ENCODE measurements at regions not wholly inside any gene's neighbourhood (a gene's known extent, or its start where the extent isn't known, plus 50 kb on each side); places are given as distances from the start of the nearest gene placed in this dataset.
"Not testable (repeated sequence)": the region's sequence is repeated elsewhere in the genome, so short reads cannot be mapped to it uniquely, and the experiment has no call there.

- ATAC-seq = no peak
These were observed 110.2 kb upstream of the DAPK1 start for GRCh38 chr9:87387351-87388011.

GRCh38 chr9:87388708-87389107 is 109.0 kb upstream of the DAPK1 start:
- H3K4me1 ChIP-seq; H3K36me3 ChIP-seq; H3K27ac ChIP-seq; intact Hi-C loops (cut with DNase I); ATAC-seq; H3K9me3 ChIP-seq; H3K27me3 ChIP-seq (ENCODE audit: low read depth); H3K4me3 ChIP-seq; DNase-seq: not testable (repeated sequence)

More at GRCh38 chr9:87387351-87388011, 110.2 kb upstream of the DAPK1 start:
- Histone ChIP-seq H3K27ac (no peak overlapping the region), H3K9me3 (no peaks in the 10 kb centered on the region), H3K4me3 (no peak overlapping the region), H3K27me3 (ENCODE audit: low read depth) (no peaks in the 10 kb centered on the region), H3K36me3 (no peaks in the 10 kb centered on the region), H3K4me1 (no peaks in the 10 kb centered on the region)
- no peak for TF ChIP-seq CTCF (IDR thresholded peaks at IDR 0.05)
- no peak for DNase-seq
- intact Hi-C loops (cut with DNase I) = no loop called here

GRCh38 chr9:87389936-87390335 is 107.7 kb upstream of the DAPK1 start:
- ATAC-seq = no peak
- DNase-seq = no peak
- Histone ChIP-seq H3K9me3 (no peaks in the 10 kb centered on the region), H3K36me3 (no peaks in the 10 kb centered on the region), H3K27ac (no peak overlapping the region), H3K27me3 (ENCODE audit: low read depth) (no peaks in the 10 kb centered on the region), H3K4me3 (no peak overlapping the region), H3K4me1 (no peaks in the 10 kb centered on the region)
- intact Hi-C loops (cut with DNase I) = no loop called here
- no peak for TF ChIP-seq CTCF (IDR thresholded peaks at IDR 0.05)

GRCh38 chr9:87390361-87390760 is 107.3 kb upstream of the DAPK1 start:
- Histone ChIP-seq H3K4me3 (no peak overlapping the region), H3K27me3 (ENCODE audit: low read depth) (no peaks in the 10 kb centered on the region), H3K4me1 (no peaks in the 10 kb centered on the region), H3K9me3 (no peaks in the 10 kb centered on the region), H3K27ac (no peak overlapping the region), H3K36me3 (no peaks in the 10 kb centered on the region)
- DNase-seq (no peak), ATAC-seq (no peak)
- intact Hi-C loops (cut with DNase I) = no loop called here
- no peak for TF ChIP-seq CTCF (IDR thresholded peaks at IDR 0.05)

- intact Hi-C loops (cut with DNase I) = no loop called here
- DNase-seq (no peak), ATAC-seq (no peak)
- no peak for TF ChIP-seq CTCF (IDR thresholded peaks at IDR 0.05)
- H3K27ac ChIP-seq = no peak overlapping the region
- H3K4me1 ChIP-seq = no peaks in the 10 kb centered on the region
- no peaks in the 10 kb centered on the region for H3K27me3 ChIP-seq (ENCODE audit: low read depth)
- no peaks in the 10 kb centered on the region for H3K36me3 ChIP-seq
- H3K9me3 ChIP-seq = no peaks in the 10 kb centered on the region
- no peak overlapping the region for H3K4me3 ChIP-seq
These were observed 105.6 kb upstream of the DAPK1 start for GRCh38 chr9:87392086-87392485.

DNA sequence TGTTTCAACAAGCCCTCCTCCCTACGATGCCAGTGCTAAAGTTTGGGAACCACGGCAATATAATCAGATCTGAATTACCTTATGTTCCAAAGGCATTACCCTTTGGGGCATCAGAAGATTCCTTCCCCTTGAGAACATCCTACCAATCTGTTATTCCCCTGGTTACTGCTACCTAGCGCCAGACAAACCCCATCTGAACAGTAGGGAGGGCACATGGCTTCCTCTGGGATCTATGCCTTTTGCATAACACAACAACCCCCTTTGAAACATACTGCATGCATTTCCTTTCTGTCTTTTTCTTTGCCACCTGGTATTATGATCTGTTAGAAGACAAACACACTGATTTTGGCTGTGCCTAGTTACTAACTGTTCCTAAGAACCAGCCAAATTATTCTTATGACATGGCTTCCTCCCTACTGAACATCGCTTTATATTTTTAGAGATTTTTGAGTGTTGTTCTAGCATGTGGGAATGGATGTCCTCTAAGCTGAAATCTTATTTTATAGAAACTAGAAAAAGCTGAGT is 103.9 kb upstream of the DAPK1 start:
- ATAC-seq = no peak
- DNase-seq = no peak
- Histone ChIP-seq H3K9me3 (no peaks in the 10 kb centered on the region), H3K36me3 (no peaks in the 10 kb centered on the region), H3K4me1 (no peaks in the 10 kb centered on the region), H3K4me3 (no peak overlapping the region), H3K27me3 (ENCODE audit: low read depth) (no peaks in the 10 kb centered on the region), H3K27ac (no peak overlapping the region)
- TF ChIP-seq CTCF (IDR thresholded peaks at IDR 0.05) = no peak
- intact Hi-C loops (cut with DNase I) = no loop called here
